OCI-LY1 (cell line): ENCODE measurements at regions not wholly inside any gene's neighbourhood (a gene's known extent, or its start where the extent isn't known, plus 50 kb on each side); places are given as distances from the start of the nearest gene placed in this dataset.

Experiments
- H2AFZ ChIP-seq: fragments of 200-600 bp; sonication (generic), shearing (Covaris generic); 2 replicates; pipeline ENCODE4 v1.6.0; 2014; ENCODE audit warnings: antibody characterized with exemption, mild to moderate bottlenecking, low read length
- H3F3A ChIP-seq: fragments of 200-600 bp; sonication (generic), shearing (Covaris generic); 2 replicates; pipeline ENCODE4 v1.6.0; 2014; ENCODE audit warnings: mild to moderate bottlenecking, antibody characterized with exemption, low read length, moderate library complexity; ENCODE audit not compliant: insufficient read depth
- H3K27ac ChIP-seq: fragments of 200-600 bp; sonication (generic); 2 replicates; pipeline ENCODE4 v1.5.1; 2014; ENCODE audit warnings: low read length, mixed run types, mild to moderate bottlenecking, low read depth; ENCODE audit not compliant: poor library complexity, severe bottlenecking
- H3K27me3 ChIP-seq: fragments of 200-600 bp; sonication (generic); 2 replicates; pipeline ENCODE4 v1.6.0; 2014; ENCODE audit warnings: antibody characterized with exemption, mild to moderate bottlenecking, low read length, moderate library complexity; ENCODE audit not compliant: insufficient read depth
- H3K36me3 ChIP-seq: fragments of 200-600 bp; sonication (generic); 2 replicates; pipeline ENCODE4 v1.6.1; 2014; ENCODE audit warnings: mild to moderate bottlenecking, antibody characterized with exemption, low read length, moderate library complexity, mixed read lengths; ENCODE audit not compliant: insufficient read depth
- H3K4me1 ChIP-seq: fragments of 200-600 bp; sonication (generic); 2 replicates; pipeline ENCODE4 v1.5.1; 2014; ENCODE audit warnings: mild to moderate bottlenecking, low read length, moderate library complexity; ENCODE audit not compliant: insufficient read depth, severe bottlenecking
- H3K4me2 ChIP-seq: fragments of 200-600 bp; sonication (generic), shearing (Covaris generic); 2 replicates; pipeline ENCODE4 v1.6.1; 2014; ENCODE audit warnings: low read length
- H3K4me3 ChIP-seq: fragments of 200-600 bp; sonication (generic); 2 replicates; pipeline ENCODE4 v1.5.1; 2014; ENCODE audit warnings: low read length, low read depth, mild to moderate bottlenecking, mixed read lengths; ENCODE audit not compliant: poor library complexity, severe bottlenecking
- H3K79me2 ChIP-seq: fragments of 200-600 bp; shearing (Covaris generic); 2 replicates; pipeline ENCODE4 v1.6.1; 2016; ENCODE audit warnings: mixed run types, low read length, mixed read lengths; ENCODE audit not compliant: insufficient read depth
- H3K9ac ChIP-seq: fragments of 200-600 bp; sonication (generic), shearing (Covaris generic); 2 replicates; pipeline ENCODE4 v1.6.1; 2014; ENCODE audit warnings: mild to moderate bottlenecking, low read length, mixed read lengths
- H3K9me2 ChIP-seq: fragments of 200-600 bp; sonication (generic), shearing (Covaris generic); 2 replicates; pipeline ENCODE4 v1.6.1; 2014; ENCODE audit warnings: low read depth, mild to moderate bottlenecking, low read length, mixed read lengths
- H3K9me3 ChIP-seq: fragments of 200-600 bp; shearing (Covaris generic); 2 replicates; pipeline ENCODE4 v1.6.1; 2014; ENCODE audit warnings: low read length, mixed read lengths
- H4K20me1 ChIP-seq: fragments of 200-600 bp; sonication (generic), shearing (Covaris generic); 2 replicates; pipeline ENCODE4 v1.6.0; 2016; ENCODE audit warnings: mild to moderate bottlenecking, low read length; ENCODE audit not compliant: insufficient read depth
- CTCF ChIP-seq: fragments of 200-600 bp; sonication (generic), shearing (Covaris generic); IDR thresholded peaks from 2 replicates; pipeline ENCODE4 v1.5.1; 2017; ENCODE audit warnings: mild to moderate bottlenecking, antibody characterized with exemption, low read length, moderate library complexity, mixed read lengths
- EZH2 ChIP-seq: fragments of 200-600 bp; sonication (generic), shearing (Covaris generic); IDR thresholded peaks from 2 replicates; pipeline ENCODE4 v1.8.0; 2017; ENCODE audit warnings: borderline replicate concordance, mixed run types, mild to moderate bottlenecking, antibody characterized with exemption, low read length, moderate library complexity, mixed read lengths

- TF ChIP-seq CTCF, result no peak
- TF ChIP-seq EZH2, result no peak
- no peak overlapping the region for H3K9ac ChIP-seq
- no peaks in the 10 kb centered on the region for H3K79me2 ChIP-seq
- H3K27me3 ChIP-seq, result no peaks in the 10 kb centered on the region
- no peaks in the 10 kb centered on the region for H4K20me1 ChIP-seq
- no peaks in the 10 kb centered on the region for H3K9me3 ChIP-seq
- no peak overlapping the region for H3K4me3 ChIP-seq
- no peaks in the 10 kb centered on the region for H3F3A ChIP-seq
- H3K4me2 ChIP-seq, result no peak overlapping the region
- H3K27ac ChIP-seq, result no peak overlapping the region
- no peaks in the 10 kb centered on the region for H3K36me3 ChIP-seq
- no peaks in the 10 kb centered on the region for H3K4me1 ChIP-seq
- no peaks in the 10 kb centered on the region for H3K9me2 ChIP-seq
- no peak overlapping the region for H2AFZ ChIP-seq
These were observed 476.5 kb upstream of the IGFBP3 start for GRCh38 chr7:46397591-46397990.

- H3K27ac ChIP-seq, result no peak overlapping the region
- no peak overlapping the region for H2AFZ ChIP-seq
- no peaks in the 10 kb centered on the region for H3K36me3 ChIP-seq
- no peaks in the 10 kb centered on the region for H3K9me2 ChIP-seq
- no peaks in the 10 kb centered on the region for H3F3A ChIP-seq
- no peaks in the 10 kb centered on the region for H3K27me3 ChIP-seq
- H4K20me1 ChIP-seq, result no peaks in the 10 kb centered on the region
- H3K9me3 ChIP-seq, result no peaks in the 10 kb centered on the region
- H3K9ac ChIP-seq, result no peak overlapping the region
- TF ChIP-seq EZH2 (no peak), CTCF (no peak)
- H3K4me1 ChIP-seq, result no peaks in the 10 kb centered on the region
- no peak overlapping the region for H3K4me2 ChIP-seq
- no peak overlapping the region for H3K4me3 ChIP-seq
- H3K79me2 ChIP-seq, result no peaks in the 10 kb centered on the region
These were observed 475.4 kb upstream of the IGFBP3 start for GRCh38 chr7:46396481-46396880.

- H3K27me3 ChIP-seq, result no peaks in the 10 kb centered on the region
- no peaks in the 10 kb centered on the region for H3K4me1 ChIP-seq
- no peaks in the 10 kb centered on the region for H3K9me2 ChIP-seq
- H4K20me1 ChIP-seq, result no peaks in the 10 kb centered on the region
- TF ChIP-seq CTCF, result no peak
- H3F3A ChIP-seq, result no peaks in the 10 kb centered on the region
- no peak overlapping the region for H3K4me2 ChIP-seq
- H3K9me3 ChIP-seq, result no peaks in the 10 kb centered on the region
- H3K36me3 ChIP-seq, result no peaks in the 10 kb centered on the region
- H2AFZ ChIP-seq, result no peak overlapping the region
- no peak overlapping the region for H3K27ac ChIP-seq
- no peak overlapping the region for H3K4me3 ChIP-seq
- H3K79me2 ChIP-seq, result no peaks in the 10 kb centered on the region
- no peak overlapping the region for H3K9ac ChIP-seq
These were observed 472.1 kb upstream of the IGFBP3 start for GRCh38 chr7:46393142-46393541.
